ENCODE measurements at regions not wholly inside any gene's neighbourhood (a gene's known extent, or its start where the extent isn't known, plus 50 kb on each side); places are given as distances from the start of the nearest gene placed in this dataset.

GRCh38 chr10:106320876-106321275 lies 843.6 kb downstream of the SORCS1 start:
- peaks cover 5% of the 10 kb centered on the region for H3K9me3 Mint-ChIP-seq (ENCODE audit: insufficient read depth)
- no peaks in the 10 kb centered on the region for H3K27me3 Mint-ChIP-seq
- H3K4me3 Mint-ChIP-seq: no peak overlapping the region
- Histone ChIP-seq H3K4me1 (ENCODE audit: control insufficient read depth in 2 of 2, insufficient read depth in 2 of 2, low read length in 2 of 2) (no peaks in the 10 kb centered on the region), H3K9me3 (ENCODE audit: control extremely low read depth in 1 of 3, control insufficient read depth in 2 of 3, insufficient read depth in 1 of 3, low read length in 2 of 3) (peaks cover 0 to 9% (median 0%) of the 10 kb centered on the region in 3 donors), H3K79me2 (ENCODE audit: control insufficient read depth, insufficient read depth, low read length) (no peaks in the 10 kb centered on the region), H3K27ac (ENCODE audit: low read length in 2 of 2) (no peak overlapping the region), H3K4me2 (replicated peaks; ENCODE audit: low read depth, low read length, poor library complexity, severe bottlenecking) (no peak overlapping the region), H3K9ac (ENCODE audit: low read length) (no peak overlapping the region), H3K36me3 (replicated peaks in 1 of 2; ENCODE audit: control extremely low read depth in 1 of 2, control insufficient read depth in 1 of 2, extremely low read depth in 1 of 2, insufficient read depth in 2 of 2, low read length in 1 of 2) (no peaks in the 10 kb centered on the region), H3K27me3 (replicated peaks in 1 of 4; ENCODE audit: control extremely low read depth in 1 of 4, control insufficient read depth in 3 of 4, insufficient read depth in 4 of 4, low read length in 3 of 4) (no peaks in the 10 kb centered on the region), H2AFZ (ENCODE audit: insufficient read depth, low read depth, low read length, poor library complexity, severe bottlenecking) (no peak overlapping the region), H4K20me1 (ENCODE audit: control insufficient read depth, insufficient read depth, low read length, poor library complexity, severe bottlenecking) (no peaks in the 10 kb centered on the region), H3K4me3 (ENCODE audit: control extremely low read depth in 1 of 5, extremely low read depth in 1 of 5, insufficient read depth in 1 of 5, low read depth in 2 of 5, low read length in 4 of 5) (no peak overlapping the region)
- no peaks in the 10 kb centered on the region for H3K4me1 Mint-ChIP-seq
- H3K27ac Mint-ChIP-seq: no peak overlapping the region
- WGBS (ENCODE audit: insufficient coverage): 92% methylated on average over 2 of the region's 3 CpGs
- no peak for DNase-seq
- ATAC-seq (ENCODE audit: low read depth): no peak
- POLR2A ChIA-PET: no interaction called here
- intact Hi-C loops (cut with micrococcal nuclease): no loop called here
- no peak for TF ChIP-seq EZH2 (IDR thresholded peaks at IDR 0.05; ENCODE audit: borderline replicate concordance, insufficient read depth, low read depth, low read length, poor library complexity, severe bottlenecking)
- TF ChIP-seq, protein P1, sequence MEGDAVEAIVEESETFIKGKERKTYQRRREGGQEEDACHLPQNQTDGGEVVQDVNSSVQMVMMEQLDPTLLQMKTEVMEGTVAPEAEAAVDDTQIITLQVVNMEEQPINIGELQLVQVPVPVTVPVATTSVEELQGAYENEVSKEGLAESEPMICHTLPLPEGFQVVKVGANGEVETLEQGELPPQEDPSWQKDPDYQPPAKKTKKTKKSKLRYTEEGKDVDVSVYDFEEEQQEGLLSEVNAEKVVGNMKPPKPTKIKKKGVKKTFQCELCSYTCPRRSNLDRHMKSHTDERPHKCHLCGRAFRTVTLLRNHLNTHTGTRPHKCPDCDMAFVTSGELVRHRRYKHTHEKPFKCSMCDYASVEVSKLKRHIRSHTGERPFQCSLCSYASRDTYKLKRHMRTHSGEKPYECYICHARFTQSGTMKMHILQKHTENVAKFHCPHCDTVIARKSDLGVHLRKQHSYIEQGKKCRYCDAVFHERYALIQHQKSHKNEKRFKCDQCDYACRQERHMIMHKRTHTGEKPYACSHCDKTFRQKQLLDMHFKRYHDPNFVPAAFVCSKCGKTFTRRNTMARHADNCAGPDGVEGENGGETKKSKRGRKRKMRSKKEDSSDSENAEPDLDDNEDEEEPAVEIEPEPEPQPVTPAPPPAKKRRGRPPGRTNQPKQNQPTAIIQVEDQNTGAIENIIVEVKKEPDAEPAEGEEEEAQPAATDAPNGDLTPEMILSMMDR (IDR thresholded peaks at IDR 0.05): no peak
- CTCF ChIA-PET: no interaction called here

GRCh38 chr10:106320078-106320477 lies 844.4 kb downstream of the SORCS1 start:
- H3K27me3 Mint-ChIP-seq: no peaks in the 10 kb centered on the region
- peaks cover 0 to 9% (median 0%) of the 10 kb centered on the region in 3 donors for H3K9me3 ChIP-seq (ENCODE audit: control extremely low read depth in 1 of 3, control insufficient read depth in 2 of 3, insufficient read depth in 1 of 3, low read length in 2 of 3)
- H3K4me1 ChIP-seq (ENCODE audit: control insufficient read depth in 2 of 2, insufficient read depth in 2 of 2, low read length in 2 of 2): no peaks in the 10 kb centered on the region
- no peak overlapping the region for H3K4me3 Mint-ChIP-seq
- 89% methylated on average over 3 of the region's 5 CpGs for WGBS (ENCODE audit: insufficient coverage)
- H3K9ac ChIP-seq (ENCODE audit: low read length): no peak overlapping the region
- H3K27me3 ChIP-seq (replicated peaks in 1 of 4; ENCODE audit: control extremely low read depth in 1 of 4, control insufficient read depth in 3 of 4, insufficient read depth in 4 of 4, low read length in 3 of 4): no peaks in the 10 kb centered on the region
- H3K9me3 Mint-ChIP-seq (ENCODE audit: insufficient read depth): peaks cover 5% of the 10 kb centered on the region
- no peak overlapping the region for H2AFZ ChIP-seq (ENCODE audit: insufficient read depth, low read depth, low read length, poor library complexity, severe bottlenecking)
- H3K4me1 Mint-ChIP-seq: no peaks in the 10 kb centered on the region
- no peak for TF ChIP-seq EZH2 (IDR thresholded peaks at IDR 0.05; ENCODE audit: borderline replicate concordance, insufficient read depth, low read depth, low read length, poor library complexity, severe bottlenecking)
- TF ChIP-seq, protein P1 (IDR thresholded peaks at IDR 0.05): no peak
- intact Hi-C loops (cut with micrococcal nuclease): no loop called here
- no peak overlapping the region for H3K4me2 ChIP-seq (replicated peaks; ENCODE audit: low read depth, low read length, poor library complexity, severe bottlenecking)
- ATAC-seq (ENCODE audit: low read depth) (no peak), DNase-seq (no peak)
- ChIA-PET CTCF (no interaction called here), POLR2A (no interaction called here)
- H3K27ac Mint-ChIP-seq: no peak overlapping the region
- no peaks in the 10 kb centered on the region for H4K20me1 ChIP-seq (ENCODE audit: control insufficient read depth, insufficient read depth, low read length, poor library complexity, severe bottlenecking)
- H3K4me3 ChIP-seq (ENCODE audit: control extremely low read depth in 1 of 5, extremely low read depth in 1 of 5, insufficient read depth in 1 of 5, low read depth in 2 of 5, low read length in 4 of 5): no peak overlapping the region
- H3K27ac ChIP-seq (ENCODE audit: low read length in 2 of 2): no peak overlapping the region
- no peaks in the 10 kb centered on the region for H3K36me3 ChIP-seq (replicated peaks in 1 of 2; ENCODE audit: control extremely low read depth in 1 of 2, control insufficient read depth in 1 of 2, extremely low read depth in 1 of 2, insufficient read depth in 2 of 2, low read length in 1 of 2)
- H3K79me2 ChIP-seq (ENCODE audit: control insufficient read depth, insufficient read depth, low read length): no peaks in the 10 kb centered on the region

Data from B cell (primary cell).